ENCODE measurements at regions not wholly inside any gene's neighbourhood (a gene's known extent, or its start where the extent isn't known, plus 50 kb on each side); places are given as distances from the start of the nearest gene placed in this dataset.

- Histone ChIP-seq H3K36me3 (ENCODE audit: insufficient read depth, low read length) (no peaks in the 10 kb centered on the region), H3K4me1 (ENCODE audit: insufficient read depth, low read length) (0 out of 2 replicates have a peak, but pooled peaks cover 4% of the 10 kb centered on the region), H3K27me3 (ENCODE audit: insufficient read depth, low read length) (no peaks in the 10 kb centered on the region), H3K9me3 (ENCODE audit: insufficient read depth, low read depth, low read length) (no peaks in the 10 kb centered on the region), H3K27ac (ENCODE audit: low read depth, low read length) (no peak overlapping the region), H3K9ac (ENCODE audit: low read depth, low read length) (no peak overlapping the region), H3K4me3 (ENCODE audit: low read length) (no peak overlapping the region)
- WGBS = 83% methylated on average over 2 of the region's 2 CpGs
Observed at GRCh38 chr3:70558956-70559355, 246.5 kb upstream of the MDFIC2 start.

- Histone ChIP-seq H3K27ac (ENCODE audit: low read depth, low read length) (no peak overlapping the region), H3K4me1 (ENCODE audit: insufficient read depth, low read length) (0 out of 2 replicates have a peak, but pooled peaks cover 6% of the 10 kb centered on the region), H3K9ac (ENCODE audit: low read depth, low read length) (no peak overlapping the region), H3K9me3 (ENCODE audit: insufficient read depth, low read depth, low read length) (no peaks in the 10 kb centered on the region), H3K4me3 (ENCODE audit: low read length) (no peak overlapping the region), H3K36me3 (ENCODE audit: insufficient read depth, low read length) (no peaks in the 10 kb centered on the region), H3K27me3 (ENCODE audit: insufficient read depth, low read length) (no peaks in the 10 kb centered on the region)
- WGBS = 58% methylated on average over 1 of the region's 2 CpGs
Observed at GRCh38 chr3:70557976-70558375, 245.5 kb upstream of the MDFIC2 start.

GRCh38 chr3:70556056-70556455 is 243.6 kb upstream of the MDFIC2 start:
- Histone ChIP-seq H3K9me3 (ENCODE audit: insufficient read depth, low read depth, low read length) (peaks cover 7% of the 10 kb centered on the region), H3K27me3 (ENCODE audit: insufficient read depth, low read length) (no peaks in the 10 kb centered on the region), H3K9ac (ENCODE audit: low read depth, low read length) (no peak overlapping the region), H3K36me3 (ENCODE audit: insufficient read depth, low read length) (no peaks in the 10 kb centered on the region), H3K4me1 (ENCODE audit: insufficient read depth, low read length) (0 out of 2 replicates have a peak, but pooled peaks cover 6% of the 10 kb centered on the region), H3K4me3 (ENCODE audit: low read length) (no peak overlapping the region), H3K27ac (ENCODE audit: low read depth, low read length) (no peak overlapping the region)
- WGBS = 96% methylated on average over 2 of the region's 3 CpGs

- Histone ChIP-seq H3K9ac (ENCODE audit: low read depth, low read length) (no peak overlapping the region), H3K27ac (ENCODE audit: low read depth, low read length) (peak overlapping the region; percentile 50; the same call in 1 of the 2 replicates), H3K4me1 (ENCODE audit: insufficient read depth, low read length) (0 out of 2 replicates have a peak, but pooled peaks cover 6% of the 10 kb centered on the region), H3K27me3 (ENCODE audit: insufficient read depth, low read length) (no peaks in the 10 kb centered on the region), H3K9me3 (ENCODE audit: insufficient read depth, low read depth, low read length) (peaks cover 9% of the 10 kb centered on the region), H3K4me3 (ENCODE audit: low read length) (no peak overlapping the region), H3K36me3 (ENCODE audit: insufficient read depth, low read length) (no peaks in the 10 kb centered on the region)
- 76% methylated on average over 1 of the region's 1 CpG for WGBS
Observed at GRCh38 chr3:70554170-70554569, 241.7 kb upstream of the MDFIC2 start.

- no peak overlapping the region for H3K9ac ChIP-seq (ENCODE audit: low read depth, low read length)
- H3K36me3 ChIP-seq (ENCODE audit: insufficient read depth, low read length) = no peaks in the 10 kb centered on the region
- 0 out of 2 replicates have a peak, but pooled peaks cover 6% of the 10 kb centered on the region for H3K4me1 ChIP-seq (ENCODE audit: insufficient read depth, low read length)
- no peak overlapping the region for H3K4me3 ChIP-seq (ENCODE audit: low read length)
- peaks cover 9% of the 10 kb centered on the region for H3K9me3 ChIP-seq (ENCODE audit: insufficient read depth, low read depth, low read length)
- 80% methylated on average over 9 of the region's 9 CpGs for WGBS
- no peaks in the 10 kb centered on the region for H3K27me3 ChIP-seq (ENCODE audit: insufficient read depth, low read length)
- H3K27ac ChIP-seq (ENCODE audit: low read depth, low read length) = no peak overlapping the region
Observed at GRCh38 chr3:70550723-70551319, 238.4 kb upstream of the MDFIC2 start.

- no peak overlapping the region for H3K4me3 ChIP-seq (ENCODE audit: low read length)
- H3K9me3 ChIP-seq (ENCODE audit: insufficient read depth, low read depth, low read length) = peaks cover 13% of the 10 kb centered on the region; the same call in 1 of the 2 replicates
- no peaks in the 10 kb centered on the region for H3K4me1 ChIP-seq (ENCODE audit: insufficient read depth, low read length)
- no peaks in the 10 kb centered on the region for H3K27me3 ChIP-seq (ENCODE audit: insufficient read depth, low read length)
- no peak overlapping the region for H3K27ac ChIP-seq (ENCODE audit: low read depth, low read length)
- no peak overlapping the region for H3K9ac ChIP-seq (ENCODE audit: low read depth, low read length)
- 81% methylated on average over 4 of the region's 4 CpGs for WGBS
- no peaks in the 10 kb centered on the region for H3K36me3 ChIP-seq (ENCODE audit: insufficient read depth, low read length)
Observed at GRCh38 chr3:70546679-70547078, 234.2 kb upstream of the MDFIC2 start.

- Histone ChIP-seq H3K27me3 (ENCODE audit: insufficient read depth, low read length) (no peaks in the 10 kb centered on the region), H3K27ac (ENCODE audit: low read depth, low read length) (no peak overlapping the region), H3K4me1 (ENCODE audit: insufficient read depth, low read length) (no peaks in the 10 kb centered on the region), H3K36me3 (ENCODE audit: insufficient read depth, low read length) (no peaks in the 10 kb centered on the region), H3K9me3 (ENCODE audit: insufficient read depth, low read depth, low read length) (peaks cover 9% of the 10 kb centered on the region; the same call in 1 of the 2 replicates), H3K9ac (ENCODE audit: low read depth, low read length) (no peak overlapping the region), H3K4me3 (ENCODE audit: low read length) (no peak overlapping the region)
- 93% methylated on average over 2 of the region's 2 CpGs for WGBS
Observed at GRCh38 chr3:70543493-70543892, 231.1 kb upstream of the MDFIC2 start.

- Histone ChIP-seq H3K36me3 (ENCODE audit: insufficient read depth, low read length) (no peaks in the 10 kb centered on the region), H3K4me3 (ENCODE audit: low read length) (no peak overlapping the region), H3K4me1 (ENCODE audit: insufficient read depth, low read length) (peaks cover 3% of the 10 kb centered on the region; the same call in 1 of the 2 replicates), H3K27ac (ENCODE audit: low read depth, low read length) (no peak overlapping the region), H3K9ac (ENCODE audit: low read depth, low read length) (no peak overlapping the region), H3K27me3 (ENCODE audit: insufficient read depth, low read length) (no peaks in the 10 kb centered on the region), H3K9me3 (ENCODE audit: insufficient read depth, low read depth, low read length) (peaks cover 9% of the 10 kb centered on the region; the same call in 1 of the 2 replicates)
- WGBS = 98% methylated on average over 2 of the region's 2 CpGs
Observed at GRCh38 chr3:70539908-70540307, 227.5 kb upstream of the MDFIC2 start.

GRCh38 chr3:70532806-70533205 is 220.4 kb upstream of the MDFIC2 start:
- Histone ChIP-seq H3K4me3 (ENCODE audit: low read length) (no peak overlapping the region), H3K9me3 (ENCODE audit: insufficient read depth, low read depth, low read length) (no peaks in the 10 kb centered on the region), H3K27ac (ENCODE audit: low read depth, low read length) (peak overlapping the region; percentile 2; the same call in 1 of the 2 replicates), H3K27me3 (ENCODE audit: insufficient read depth, low read length) (peaks cover 21% of the 10 kb centered on the region), H3K4me1 (ENCODE audit: insufficient read depth, low read length) (peaks cover 32% of the 10 kb centered on the region), H3K36me3 (ENCODE audit: insufficient read depth, low read length) (no peaks in the 10 kb centered on the region), H3K9ac (ENCODE audit: low read depth, low read length) (no peak overlapping the region)
- WGBS = 0% methylated on average over 1 of the region's 2 CpGs

- 82% methylated on average over 10 of the region's 10 CpGs for WGBS
- H3K9me3 ChIP-seq (ENCODE audit: insufficient read depth, low read depth, low read length) = no peaks in the 10 kb centered on the region
- H3K27ac ChIP-seq (ENCODE audit: low read depth, low read length) = no peak overlapping the region
- no peak overlapping the region for H3K4me3 ChIP-seq (ENCODE audit: low read length)
- H3K9ac ChIP-seq (ENCODE audit: low read depth, low read length) = no peak overlapping the region
- peaks cover 21% of the 10 kb centered on the region for H3K27me3 ChIP-seq (ENCODE audit: insufficient read depth, low read length)
- peaks cover 37% of the 10 kb centered on the region for H3K4me1 ChIP-seq (ENCODE audit: insufficient read depth, low read length)
- H3K36me3 ChIP-seq (ENCODE audit: insufficient read depth, low read length) = no peaks in the 10 kb centered on the region
Observed at GRCh38 chr3:70531838-70532489, 219.5 kb upstream of the MDFIC2 start.

GRCh38 chr3:70531063-70531657 is 218.7 kb upstream of the MDFIC2 start:
- no peak overlapping the region for H3K9ac ChIP-seq (ENCODE audit: low read depth, low read length)
- H3K4me1 ChIP-seq (ENCODE audit: insufficient read depth, low read length) = peaks cover 39% of the 10 kb centered on the region
- 43% methylated on average over 4 of the region's 4 CpGs for WGBS
- H3K36me3 ChIP-seq (ENCODE audit: insufficient read depth, low read length) = no peaks in the 10 kb centered on the region
- peaks cover 21% of the 10 kb centered on the region for H3K27me3 ChIP-seq (ENCODE audit: insufficient read depth, low read length)
- no peak overlapping the region for H3K4me3 ChIP-seq (ENCODE audit: low read length)
- no peaks in the 10 kb centered on the region for H3K9me3 ChIP-seq (ENCODE audit: insufficient read depth, low read depth, low read length)
- H3K27ac ChIP-seq (ENCODE audit: low read depth, low read length) = no peak overlapping the region

All from HUES64 (cell line).